HG02623 (cell line): ENCODE measurements at regions not wholly inside any gene's neighbourhood (a gene's known extent, or its start where the extent isn't known, plus 50 kb on each side); places are given as distances from the start of the nearest gene placed in this dataset.
"Not testable (repeated sequence)": the region's sequence is repeated elsewhere in the genome, so short reads cannot be mapped to it uniquely, and the experiment has no call there.

Experiments used
- ATAC-seq: cut with Tn5 transposase; IDR thresholded peaks from one replicate; pipeline ENCODE4 v1.9.1; 2021; ENCODE audit warnings: moderate library complexity; ENCODE audit not compliant: unreplicated experiment

DNA sequence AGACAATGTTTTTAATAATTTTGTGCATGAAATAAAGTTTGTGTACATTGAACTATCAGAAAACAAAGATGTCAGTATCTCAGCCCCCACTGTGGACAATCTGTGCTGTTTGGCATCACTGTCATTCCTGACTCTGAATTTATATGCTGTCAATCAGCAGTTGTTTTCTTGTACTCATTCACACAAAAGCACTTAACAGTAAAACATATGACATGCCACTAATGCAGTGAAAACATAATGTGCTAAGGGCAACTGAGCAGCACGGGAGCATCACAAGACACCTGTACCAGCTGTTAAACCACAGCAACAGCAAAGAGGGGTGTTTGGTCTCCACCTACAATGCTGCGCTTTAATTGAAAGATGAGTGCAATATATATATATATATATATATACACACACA is 647.8 kb upstream of the SLC35B3 start:
- ATAC-seq, result no peak

- ATAC-seq, result no peak
Observed at GRCh38 chr6:9066726-9067125, 631.4 kb upstream of the SLC35B3 start.

DNA sequence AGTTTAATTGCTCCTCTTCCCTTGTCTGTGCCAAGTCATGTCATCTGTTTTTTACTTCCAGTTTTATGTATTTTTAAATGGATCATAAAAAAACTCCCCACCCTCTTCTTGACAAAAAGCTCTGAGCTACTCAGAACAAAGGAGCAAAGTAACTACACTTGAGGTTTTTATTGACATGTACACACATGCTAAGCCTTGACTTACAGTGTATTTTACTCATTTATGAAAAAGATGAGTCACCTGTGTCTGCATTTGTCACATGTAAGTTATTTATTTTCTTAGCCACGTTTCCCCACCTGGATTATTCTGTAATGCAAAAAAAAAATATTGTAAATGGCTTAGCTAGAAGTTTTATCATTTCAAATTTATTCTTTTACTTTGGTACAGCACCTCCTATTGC is 628.8 kb upstream of the SLC35B3 start:
- ATAC-seq, result no peak

- ATAC-seq, result no peak
Observed at GRCh38 chr6:9062596-9062995, 627.3 kb upstream of the SLC35B3 start.

GRCh38 chr6:9057937-9058336 is 622.6 kb upstream of the SLC35B3 start:
- ATAC-seq, result no peak

DNA sequence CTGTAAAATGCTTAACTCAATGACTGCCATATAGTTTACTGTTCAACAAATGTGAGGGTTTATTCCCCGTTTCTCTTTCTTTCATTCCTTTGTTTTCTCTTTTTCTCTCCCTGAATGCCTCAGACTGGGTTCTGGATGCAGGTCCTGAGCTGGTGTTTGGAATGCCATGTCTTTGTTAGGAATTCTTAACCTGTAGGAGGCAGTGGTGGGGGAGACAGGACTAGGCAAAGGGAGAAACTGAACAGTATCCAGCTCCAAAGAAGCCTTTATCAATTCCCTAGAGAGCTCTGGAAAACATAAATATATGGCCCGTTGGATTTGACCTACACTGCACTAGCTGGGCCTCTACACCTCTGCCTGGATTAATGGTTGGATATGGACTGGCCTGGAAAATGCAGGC is 621.2 kb upstream of the SLC35B3 start:
- ATAC-seq, result no peak

DNA sequence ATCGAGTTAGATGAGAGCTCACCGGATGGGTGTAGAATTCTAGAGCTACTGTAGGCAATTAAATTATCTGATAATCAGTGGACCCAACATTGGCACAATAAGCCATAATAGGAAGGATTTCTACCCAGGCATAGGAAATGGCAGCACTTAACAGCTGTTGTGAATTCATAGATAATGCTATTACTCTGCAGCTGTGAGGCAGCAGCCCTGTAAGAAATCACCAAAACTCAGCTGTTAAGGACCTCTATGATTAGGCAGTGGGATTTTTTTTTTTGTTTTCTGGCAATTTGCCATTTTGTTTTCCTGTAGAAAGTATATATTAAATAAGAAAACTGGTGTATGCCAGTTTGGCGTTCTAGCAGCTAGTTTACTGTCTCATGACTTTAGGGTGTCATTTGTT is 609.1 kb upstream of the SLC35B3 start:
- ATAC-seq, result no peak

- ATAC-seq, result no peak
Observed at GRCh38 chr6:9040718-9041117, 605.4 kb upstream of the SLC35B3 start.

DNA sequence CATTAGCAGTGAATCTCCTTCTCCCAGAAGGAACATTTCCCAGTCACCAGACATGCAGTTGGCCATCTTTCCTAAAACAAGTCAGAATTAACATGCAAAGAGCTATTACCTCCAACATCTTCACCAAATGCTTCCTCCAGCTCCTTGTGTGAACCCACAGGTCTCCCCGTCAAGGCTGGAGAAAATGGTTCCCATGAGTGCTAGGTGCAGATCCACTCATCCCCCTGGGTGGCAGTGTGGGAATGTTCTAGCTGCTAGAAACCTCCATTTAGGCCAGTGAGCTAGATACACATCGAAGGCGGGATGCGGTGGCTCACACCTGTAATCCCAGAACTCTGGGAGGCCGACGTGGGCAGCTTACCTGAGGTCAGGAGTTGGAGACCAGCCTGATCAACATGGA is 603.9 kb upstream of the SLC35B3 start:
- no peak for ATAC-seq

DNA sequence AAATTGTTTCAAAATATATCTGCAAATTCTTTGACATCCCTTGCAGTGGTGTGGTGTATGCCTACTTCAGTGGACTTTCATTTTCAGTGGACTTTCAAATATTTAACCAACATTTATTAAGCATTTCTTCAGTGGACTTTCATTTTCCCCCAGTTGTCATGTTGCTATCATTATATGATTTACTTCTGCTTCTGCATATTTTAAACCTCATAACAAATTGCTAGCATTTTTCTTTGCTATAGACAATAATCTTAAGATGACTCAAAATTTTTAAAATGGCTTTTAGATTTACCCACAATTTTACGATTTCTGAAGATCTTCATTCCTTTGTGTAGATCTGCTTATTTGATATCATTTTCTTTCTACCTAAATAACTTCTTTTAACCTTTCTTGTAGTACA is 592.7 kb upstream of the SLC35B3 start:
- ATAC-seq, result no peak

- no peak for ATAC-seq
Observed at GRCh38 chr6:9025796-9026394, 590.5 kb upstream of the SLC35B3 start.

GRCh38 chr6:9025228-9025627 is 589.9 kb upstream of the SLC35B3 start:
- no peak for ATAC-seq

- ATAC-seq, result not testable (repeated sequence)
Observed at GRCh38 chr6:9024246-9024645, 588.9 kb upstream of the SLC35B3 start.

GRCh38 chr6:9020001-9020400 is 584.7 kb upstream of the SLC35B3 start:
- no peak for ATAC-seq

DNA sequence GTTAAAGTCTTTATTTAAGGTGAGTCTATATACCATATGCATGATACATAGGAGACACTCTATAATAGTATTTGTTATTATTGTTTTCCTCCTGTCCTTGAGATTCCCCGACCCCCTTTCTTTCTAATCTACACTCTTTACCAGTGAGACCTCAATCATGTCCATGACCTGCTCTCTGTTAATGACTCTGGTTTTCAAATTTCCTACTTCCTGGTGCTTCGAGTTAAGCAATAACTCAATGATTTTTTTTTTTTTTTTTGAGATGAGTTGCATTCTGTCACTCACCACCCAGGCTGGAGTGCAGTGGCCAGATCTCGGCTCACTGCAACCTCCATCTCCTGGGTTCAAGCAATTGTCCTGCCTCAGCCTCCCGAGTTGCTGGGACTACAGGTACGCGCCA is 574.6 kb upstream of the SLC35B3 start:
- no peak for ATAC-seq

GRCh38 chr6:9007027-9007426 is 571.7 kb upstream of the SLC35B3 start:
- no peak for ATAC-seq

- ATAC-seq, result no peak
Observed at GRCh38 chr6:9002833-9003232, 567.5 kb upstream of the SLC35B3 start.

- no peak for ATAC-seq
Observed at GRCh38 chr6:8995156-8995555, 559.8 kb upstream of the SLC35B3 start.

DNA sequence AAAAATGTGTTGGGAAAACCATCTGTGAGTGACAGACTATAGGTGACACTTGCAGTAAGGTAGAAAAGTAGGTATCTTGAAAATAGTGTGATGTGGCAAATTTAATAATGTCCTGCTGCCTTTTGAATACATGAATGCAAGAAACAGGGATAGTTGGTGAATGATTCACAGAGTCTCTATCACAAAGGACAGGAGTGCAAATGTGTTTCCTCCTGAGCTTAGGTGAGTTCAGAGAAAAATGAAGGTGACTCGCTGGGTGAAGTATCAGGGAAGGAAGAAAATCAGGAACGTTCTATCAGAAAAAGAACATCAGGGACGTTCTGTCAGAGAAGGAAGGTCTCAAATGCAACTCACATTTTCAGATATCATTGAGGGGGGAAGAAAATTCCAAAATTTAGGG is 557.8 kb upstream of the SLC35B3 start:
- no peak for ATAC-seq

DNA sequence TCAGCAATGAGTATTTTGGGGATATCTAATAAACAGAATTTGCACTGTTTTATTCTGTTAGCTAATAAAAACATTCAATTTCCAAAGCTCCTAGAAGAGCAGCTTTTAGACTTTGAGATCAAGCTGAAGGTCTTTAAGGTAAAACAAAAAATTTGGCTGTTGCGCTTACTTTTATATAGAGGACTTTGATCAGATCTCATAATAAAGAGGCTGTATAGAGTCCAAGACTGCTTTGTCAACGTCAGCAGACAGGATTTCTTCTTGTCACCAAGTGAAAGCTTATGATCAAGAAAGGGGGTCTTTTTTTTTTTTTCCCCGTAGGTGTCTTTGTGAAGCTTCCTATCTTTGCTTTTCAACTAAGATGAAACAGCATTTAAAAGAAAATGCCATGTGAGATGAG is 556.5 kb upstream of the SLC35B3 start:
- no peak for ATAC-seq

GRCh38 chr6:8990075-8990474 is 554.7 kb upstream of the SLC35B3 start:
- ATAC-seq, result no peak

DNA sequence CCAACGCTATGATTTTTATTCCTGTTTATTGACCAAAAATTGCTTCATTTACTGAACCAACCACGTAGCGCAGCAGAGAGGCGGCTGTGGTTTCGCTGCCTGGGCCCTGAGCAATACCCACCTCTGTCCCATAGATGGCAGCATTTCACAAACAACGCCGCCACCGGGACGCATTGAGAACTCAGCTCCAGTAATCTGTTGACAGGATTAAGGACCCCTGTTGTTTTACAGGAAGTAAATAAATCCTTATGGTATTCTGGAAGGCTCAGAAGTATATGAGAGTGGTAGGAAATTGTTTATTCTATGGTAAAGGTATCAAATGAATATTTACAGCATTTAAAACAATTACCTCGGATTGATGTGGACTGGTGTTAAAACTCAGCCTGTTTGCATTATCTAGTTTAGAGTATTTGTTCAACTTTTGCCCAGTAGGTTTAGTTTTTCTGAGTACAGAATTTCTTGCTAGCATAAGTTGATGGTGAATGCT is 547.9 kb upstream of the SLC35B3 start:
- ATAC-seq, result peak; percentile 98

GRCh38 chr6:8982668-8983067 is 547.3 kb upstream of the SLC35B3 start:
- ATAC-seq, result no peak
